PFSK-1 (cell line): ENCODE measurements at regions not wholly inside any gene's neighbourhood (a gene's known extent, or its start where the extent isn't known, plus 50 kb on each side); places are given as distances from the start of the nearest gene placed in this dataset.

ENCODE experiments used
- FOXP2 ChIP-seq: optimal IDR thresholded peaks from 2 replicates; pipeline ENCODE3; 2011; ENCODE audit warnings: borderline replicate concordance, control low read depth, inconsistent platforms; ENCODE audit not compliant: insufficient read depth; ENCODE audit errors: extremely low read length, extremely low read depth
- POLR2AphosphoS5 ChIP-seq: IDR thresholded peaks from 2 replicates; pipeline ENCODE4 v1.6.1; 2012; ENCODE audit warnings: low read depth, mild to moderate bottlenecking, control low read depth, low read length, moderate library complexity
- REST ChIP-seq, 2 experiments: IDR thresholded peaks; 2 replicates each; pipeline versions ENCODE4 v1.6.1 to v1.8.0; 2011 to 2012; ENCODE audit warnings: low read depth in 2 of 2, low read length in 2 of 2, control low read depth in 1 of 2, inconsistent platforms in 1 of 2, mild to moderate bottlenecking in 1 of 2, moderate library complexity in 1 of 2; ENCODE audit not compliant: insufficient read depth in 1 of 2
- SIN3A ChIP-seq: IDR thresholded peaks from 2 replicates; pipeline ENCODE4 v1.6.1; 2012; ENCODE audit warnings: mild to moderate bottlenecking, low read length, moderate library complexity, borderline replicate concordance; ENCODE audit not compliant: insufficient read depth
- TAF1 ChIP-seq: IDR thresholded peaks from 2 replicates; pipeline ENCODE4 v1.6.1; 2012; ENCODE audit warnings: low read length, control low read depth, borderline replicate concordance; ENCODE audit not compliant: insufficient read depth

- TF ChIP-seq REST (IDR thresholded peaks at IDR 0.05; ENCODE audit: insufficient read depth in 1 of 2, low read depth in 2 of 2, low read length in 2 of 2) (no peak), SIN3A (no peak), FOXP2 (no peak), POLR2AphosphoS5 (no peak), TAF1 (no peak)
These were observed 176.1 kb upstream of the CSF3R start for GRCh38 chr1:36658838-36659237.

DNA sequence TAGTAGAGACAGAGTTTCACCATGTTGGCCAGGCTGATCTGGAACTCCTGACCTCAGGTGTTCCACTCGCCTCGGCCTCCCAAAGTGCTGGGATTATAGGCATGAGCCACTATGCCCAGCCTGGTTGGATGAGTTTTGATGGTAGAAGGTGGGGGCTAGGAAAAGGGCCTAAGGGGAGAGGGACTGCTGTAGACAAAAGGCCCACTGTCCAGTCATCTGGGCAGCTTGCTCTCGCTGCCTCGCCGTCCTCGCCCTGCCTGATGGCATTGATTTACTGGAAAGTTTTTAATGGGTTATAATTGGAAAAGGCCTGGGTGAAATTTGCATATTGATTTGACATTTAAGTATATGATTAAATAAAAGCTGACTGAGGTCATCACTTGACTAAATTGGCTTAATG, 175.1 kb upstream of the CSF3R start:
- no peak for TF ChIP-seq REST (IDR thresholded peaks at IDR 0.05; ENCODE audit: insufficient read depth in 1 of 2, low read depth in 2 of 2, low read length in 2 of 2)
- no peak for TF ChIP-seq SIN3A
- TF ChIP-seq FOXP2 = no peak
- no peak for TF ChIP-seq TAF1
- TF ChIP-seq POLR2AphosphoS5 = no peak

GRCh38 chr1:36656838-36657237, 174.1 kb upstream of the CSF3R start:
- no peak for TF ChIP-seq REST (IDR thresholded peaks at IDR 0.05; ENCODE audit: insufficient read depth in 1 of 2, low read depth in 2 of 2, low read length in 2 of 2)

DNA sequence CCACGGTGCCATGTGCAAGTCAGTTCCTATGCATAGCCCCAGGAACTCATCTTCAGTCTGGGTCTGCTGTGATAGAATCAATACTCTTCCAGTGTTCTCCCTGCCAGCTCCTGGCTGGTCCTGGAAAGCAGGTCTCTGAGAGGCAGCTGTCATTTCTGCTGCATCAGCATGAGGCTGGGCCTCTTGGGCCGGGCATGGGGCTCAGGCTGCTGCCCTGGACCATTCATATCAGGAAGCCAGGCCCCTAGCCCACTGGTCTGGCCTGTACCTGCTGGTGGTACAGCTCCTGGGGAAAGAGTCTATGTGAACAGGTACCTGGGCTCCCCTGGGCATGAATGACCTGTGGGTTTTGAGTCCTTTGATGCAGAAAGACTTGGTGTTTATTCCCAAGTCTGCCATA, 173.6 kb upstream of the CSF3R start:
- no peak for TF ChIP-seq REST (IDR thresholded peaks at IDR 0.05; ENCODE audit: insufficient read depth in 1 of 2, low read depth in 2 of 2, low read length in 2 of 2)
- no peak for TF ChIP-seq SIN3A
- TF ChIP-seq TAF1 = no peak
- TF ChIP-seq POLR2AphosphoS5 = no peak
- TF ChIP-seq FOXP2 = no peak

GRCh38 chr1:36654586-36654985, 171.9 kb upstream of the CSF3R start:
- TF ChIP-seq TAF1 = no peak
- TF ChIP-seq REST (IDR thresholded peaks at IDR 0.05; ENCODE audit: insufficient read depth in 1 of 2, low read depth in 2 of 2, low read length in 2 of 2) = no peak
- TF ChIP-seq SIN3A = no peak
- no peak for TF ChIP-seq POLR2AphosphoS5
- no peak for TF ChIP-seq FOXP2
